Ectodermal cell (in vitro differentiated cells): ENCODE measurements at regions not wholly inside any gene's neighbourhood (a gene's known extent, or its start where the extent isn't known, plus 50 kb on each side); places are given as distances from the start of the nearest gene placed in this dataset.

Source experiments
- H3K27ac ChIP-seq: 2 replicates; pipeline ENCODE4 v1.7.0; 2013; ENCODE audit warnings: mild to moderate bottlenecking, low read depth, low read length; ENCODE audit not compliant: insufficient read depth, poor library complexity, severe bottlenecking
- H3K27me3 ChIP-seq: 2 replicates; pipeline ENCODE4 v1.7.0; 2013; ENCODE audit warnings: mild to moderate bottlenecking, low read length; ENCODE audit not compliant: insufficient read depth, control insufficient read depth, poor library complexity, severe bottlenecking
- H3K36me3 ChIP-seq: one replicate; pipeline ENCODE4 v1.7.0; 2013; ENCODE audit warnings: low read length; ENCODE audit not compliant: control insufficient read depth, insufficient read depth
- H3K4me1 ChIP-seq: one replicate; pipeline ENCODE4 v1.7.0; 2013; ENCODE audit warnings: low read length; ENCODE audit not compliant: control insufficient read depth, insufficient read depth
- H3K4me3 ChIP-seq: 2 replicates; pipeline ENCODE4 v1.7.0; 2013; ENCODE audit warnings: low read depth, low read length, control low read depth; ENCODE audit not compliant: insufficient read depth
- H3K9me3 ChIP-seq: 2 replicates; pipeline ENCODE4 v1.7.0; 2013; ENCODE audit warnings: mild to moderate bottlenecking, low read length, moderate library complexity; ENCODE audit not compliant: control insufficient read depth
- WGBS, 2 experiments: methylation state at CpG; one replicate each; pipeline ENCODE4 v1.1.7; 2013; ENCODE audit warnings: missing lambda C conversion rate in 2 of 2; 5-methylcytosine and 5-hydroxymethylcytosine counted together

DNA sequence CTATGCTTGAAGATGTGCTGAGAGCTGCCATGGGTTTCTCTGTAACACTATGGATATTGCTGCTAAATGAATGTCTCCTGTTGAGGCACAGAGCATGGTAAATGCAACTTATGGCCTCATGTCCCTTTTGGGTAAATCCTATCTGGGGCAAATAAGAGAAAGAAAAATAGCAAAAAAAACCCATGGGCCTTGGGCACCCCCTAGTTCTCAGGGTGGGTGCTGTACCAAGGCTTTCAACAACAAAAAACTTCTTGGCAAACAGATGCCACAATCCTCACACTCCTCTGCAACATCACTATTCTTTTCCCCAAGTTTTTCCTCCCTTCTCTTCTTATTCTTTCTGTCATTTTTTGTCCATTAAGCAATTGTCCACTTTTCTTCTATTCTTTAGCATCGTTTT lies 340.1 kb upstream of the ROBO2 start:
- no peaks in the 10 kb centered on the region for H3K9me3 ChIP-seq
- H3K27ac ChIP-seq: no peak overlapping the region
- H3K27me3 ChIP-seq: no peaks in the 10 kb centered on the region
- H3K4me1 ChIP-seq: peaks cover 9% of the 10 kb centered on the region
- 92 to 95% methylated on average over 1 of the region's 1 CpG for WGBS, 2 experiments
- no peaks in the 10 kb centered on the region for H3K36me3 ChIP-seq
- H3K4me3 ChIP-seq: no peak overlapping the region

GRCh38 chr3:76700323-76700722 lies 339.6 kb upstream of the ROBO2 start:
- Histone ChIP-seq H3K9me3 (no peaks in the 10 kb centered on the region), H3K4me3 (no peak overlapping the region), H3K27me3 (no peaks in the 10 kb centered on the region), H3K4me1 (peaks cover 9% of the 10 kb centered on the region), H3K27ac (no peak overlapping the region), H3K36me3 (no peaks in the 10 kb centered on the region)
- 95 to 97% methylated on average over 3 of the region's 3 CpGs for WGBS, 2 experiments

GRCh38 chr3:76702676-76703075 lies 337.2 kb upstream of the ROBO2 start:
- Histone ChIP-seq H3K4me3 (no peak overlapping the region), H3K27ac (no peak overlapping the region), H3K4me1 (peaks cover 9% of the 10 kb centered on the region), H3K9me3 (no peaks in the 10 kb centered on the region), H3K27me3 (no peaks in the 10 kb centered on the region), H3K36me3 (no peaks in the 10 kb centered on the region)
- 52 to 61% methylated on average over 3 of the region's 3 CpGs for WGBS, 2 experiments

DNA sequence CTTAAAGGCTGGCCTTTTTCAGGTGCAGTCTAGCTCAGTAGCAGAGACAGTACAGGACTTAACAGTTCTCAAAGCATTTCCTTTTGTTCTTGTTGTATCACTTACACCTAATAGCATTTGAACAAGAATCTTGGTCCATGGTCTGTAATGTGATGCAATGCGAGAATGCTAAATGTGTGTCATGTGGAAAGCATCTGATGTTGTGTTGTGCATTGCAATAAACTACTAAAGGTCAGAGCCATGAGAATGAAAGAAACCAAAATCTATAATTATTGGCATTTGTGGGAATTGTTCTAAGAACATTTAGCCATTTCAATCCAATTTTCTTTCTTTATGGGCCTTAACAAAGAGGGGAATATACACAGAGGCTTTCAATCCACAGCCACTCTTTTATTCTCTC lies 324.5 kb upstream of the ROBO2 start:
- H3K4me1 ChIP-seq: no peaks in the 10 kb centered on the region
- no peaks in the 10 kb centered on the region for H3K9me3 ChIP-seq
- no peak overlapping the region for H3K4me3 ChIP-seq
- no peaks in the 10 kb centered on the region for H3K36me3 ChIP-seq
- 100% methylated on average over 1 of the region's 1 CpG for WGBS, 2 experiments
- H3K27ac ChIP-seq: no peak overlapping the region
- no peaks in the 10 kb centered on the region for H3K27me3 ChIP-seq

DNA sequence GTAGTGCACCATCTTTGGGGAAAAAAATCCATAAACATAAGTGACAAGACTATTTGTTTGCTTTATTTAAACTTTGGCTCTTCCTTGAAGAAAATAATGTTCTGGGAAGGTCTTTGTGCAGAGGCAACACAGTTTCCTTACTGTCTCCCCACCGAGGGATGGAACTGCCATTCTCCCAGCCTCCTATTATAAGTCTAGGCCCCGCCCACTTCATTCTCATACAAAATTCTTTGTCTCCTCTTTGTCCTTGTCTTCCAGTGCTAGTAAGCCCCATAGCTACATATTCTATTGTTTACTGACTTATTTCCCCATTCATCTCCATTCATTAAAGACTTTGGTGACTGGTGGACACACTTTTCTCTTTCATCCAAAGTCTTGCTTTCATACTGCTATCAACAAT lies 316.5 kb upstream of the ROBO2 start:
- Histone ChIP-seq H3K4me3 (no peak overlapping the region), H3K27ac (no peak overlapping the region), H3K4me1 (no peaks in the 10 kb centered on the region), H3K9me3 (no peaks in the 10 kb centered on the region), H3K27me3 (no peaks in the 10 kb centered on the region), H3K36me3 (no peaks in the 10 kb centered on the region)
- 79 to 81% methylated on average over 2 of the region's 2 CpGs for WGBS, 2 experiments

DNA sequence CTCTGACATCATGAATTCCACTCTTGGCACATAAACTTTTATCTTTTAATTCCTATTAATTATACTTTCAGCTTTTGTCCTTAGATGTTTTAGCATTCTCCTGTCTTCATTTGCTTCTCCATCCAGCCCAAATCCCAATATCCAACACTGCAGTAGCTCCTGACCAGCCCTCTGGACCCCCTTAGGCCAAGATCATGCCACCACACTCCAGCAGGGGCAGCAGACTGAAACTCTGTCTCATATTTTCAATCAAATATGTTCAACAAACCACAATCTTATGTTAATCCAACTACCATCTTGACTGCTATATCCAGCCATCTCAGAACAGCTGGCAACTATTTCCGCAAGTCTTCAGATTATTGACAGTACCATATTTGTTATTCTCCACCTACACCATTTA lies 315.8 kb upstream of the ROBO2 start:
- H3K4me3 ChIP-seq: no peak overlapping the region
- H3K9me3 ChIP-seq: no peaks in the 10 kb centered on the region
- no peaks in the 10 kb centered on the region for H3K4me1 ChIP-seq
- H3K27ac ChIP-seq: no peak overlapping the region
- no peaks in the 10 kb centered on the region for H3K27me3 ChIP-seq
- 93 to 97% methylated on average over 1 of the region's 1 CpG for WGBS, 2 experiments
- no peaks in the 10 kb centered on the region for H3K36me3 ChIP-seq

DNA sequence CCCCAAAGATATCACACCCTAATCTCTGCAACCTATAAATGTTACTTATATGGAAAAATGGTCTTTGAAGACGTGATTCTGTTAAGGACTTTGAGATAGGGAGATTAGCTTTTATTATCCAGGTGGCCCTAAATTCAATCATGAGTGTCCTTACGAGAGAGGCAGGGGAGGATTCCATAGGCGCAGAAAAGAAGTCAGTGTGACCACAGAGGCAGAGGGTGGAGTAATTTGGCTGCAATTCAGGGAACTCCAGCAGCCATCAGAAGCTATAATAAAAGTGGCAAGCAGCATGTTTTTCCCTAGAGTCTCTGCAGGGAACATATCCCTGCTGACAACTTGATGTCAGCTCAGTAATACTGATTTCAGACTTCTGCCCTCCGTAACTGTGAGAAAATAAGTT lies 315.2 kb upstream of the ROBO2 start:
- 79 to 85% methylated on average over 4 of the region's 4 CpGs for WGBS, 2 experiments
- H3K4me1 ChIP-seq: no peaks in the 10 kb centered on the region
- no peaks in the 10 kb centered on the region for H3K27me3 ChIP-seq
- H3K27ac ChIP-seq: no peak overlapping the region
- no peak overlapping the region for H3K4me3 ChIP-seq
- H3K9me3 ChIP-seq: no peaks in the 10 kb centered on the region
- no peaks in the 10 kb centered on the region for H3K36me3 ChIP-seq

DNA sequence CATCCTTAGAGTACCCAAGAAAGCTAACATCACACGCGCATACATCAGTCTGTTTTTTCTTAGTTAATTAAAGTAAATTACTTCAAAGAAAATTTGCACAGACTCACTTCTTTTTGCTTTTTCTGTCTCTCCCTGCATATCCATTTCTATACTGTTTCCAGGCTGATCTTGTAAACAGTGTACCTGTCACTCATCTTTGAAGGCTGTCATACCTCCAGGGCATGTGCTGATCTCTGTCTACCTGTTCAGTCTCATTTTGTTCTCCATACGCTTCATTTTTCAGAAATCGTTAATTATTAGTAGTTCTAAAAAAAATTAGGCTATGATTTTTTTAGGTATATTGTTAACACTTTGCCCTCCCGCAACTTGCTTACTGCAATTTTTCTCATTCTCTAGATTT lies 313.9 kb upstream of the ROBO2 start:
- Histone ChIP-seq H3K27ac (no peak overlapping the region), H3K27me3 (no peaks in the 10 kb centered on the region), H3K9me3 (no peaks in the 10 kb centered on the region), H3K4me3 (no peak overlapping the region), H3K4me1 (no peaks in the 10 kb centered on the region), H3K36me3 (no peaks in the 10 kb centered on the region)
- 97 to 100% methylated on average over 1 to 5 of the region's 5 CpGs for WGBS, 2 experiments

DNA sequence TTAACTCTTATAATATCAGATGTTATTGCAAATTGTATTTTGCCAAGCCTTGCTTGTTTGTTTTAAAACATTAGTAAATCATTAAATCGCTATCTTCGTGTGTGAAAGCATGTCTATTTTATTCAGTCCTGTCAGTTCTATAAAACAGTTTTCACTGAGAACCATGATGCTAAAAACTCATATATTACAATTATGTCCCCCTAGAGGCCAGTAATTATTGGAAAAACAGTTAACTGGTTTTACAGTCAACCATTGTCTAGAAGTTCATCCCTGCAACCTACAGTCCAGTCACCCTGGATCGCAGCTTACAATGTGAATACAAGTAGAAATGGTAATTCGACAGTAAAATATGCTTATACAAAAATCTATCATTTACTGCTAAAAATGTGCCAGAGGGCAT lies 311.5 kb upstream of the ROBO2 start:
- no peaks in the 10 kb centered on the region for H3K36me3 ChIP-seq
- H3K4me1 ChIP-seq: no peaks in the 10 kb centered on the region
- no peaks in the 10 kb centered on the region for H3K9me3 ChIP-seq
- no peaks in the 10 kb centered on the region for H3K27me3 ChIP-seq
- 92 to 94% methylated on average over 2 to 4 of the region's 4 CpGs for WGBS, 2 experiments
- H3K4me3 ChIP-seq: no peak overlapping the region
- no peak overlapping the region for H3K27ac ChIP-seq

DNA sequence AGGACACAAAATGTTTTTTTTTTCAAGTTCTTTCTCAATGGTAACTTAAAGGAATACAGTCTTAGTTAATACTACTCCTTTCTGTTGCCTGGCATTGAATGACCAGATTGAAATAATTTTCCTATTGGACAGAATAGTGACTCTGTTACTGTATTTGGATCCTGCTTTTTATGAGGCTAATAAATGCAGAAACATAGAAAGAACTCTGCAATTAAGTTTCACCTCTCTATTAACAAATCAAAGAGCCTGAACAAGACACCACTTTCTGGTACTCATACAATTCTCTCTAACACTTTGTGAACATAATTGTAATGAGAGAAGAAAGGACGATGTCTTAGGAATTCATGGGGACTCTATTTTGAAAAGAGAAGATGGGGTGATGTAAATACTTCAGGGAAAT lies 308.4 kb upstream of the ROBO2 start:
- 80 to 100% methylated on average over 1 of the region's 1 CpG for WGBS, 2 experiments
- no peak overlapping the region for H3K27ac ChIP-seq
- H3K36me3 ChIP-seq: no peaks in the 10 kb centered on the region
- no peak overlapping the region for H3K4me3 ChIP-seq
- no peaks in the 10 kb centered on the region for H3K9me3 ChIP-seq
- no peaks in the 10 kb centered on the region for H3K27me3 ChIP-seq
- H3K4me1 ChIP-seq: no peaks in the 10 kb centered on the region

- Histone ChIP-seq H3K4me1 (no peaks in the 10 kb centered on the region), H3K9me3 (no peaks in the 10 kb centered on the region), H3K36me3 (no peaks in the 10 kb centered on the region), H3K27me3 (no peaks in the 10 kb centered on the region), H3K27ac (no peak overlapping the region), H3K4me3 (no peak overlapping the region)
- 100% methylated on average over 1 of the region's 1 CpG; no CpG with 5 or more reads in 1 of the 2 experiments for WGBS, 2 experiments
Measured at GRCh38 chr3:76733073-76733759, 306.7 kb upstream of the ROBO2 start.
